GM23338 (cell line): ENCODE measurements at regions not wholly inside any gene's neighbourhood (a gene's known extent, or its start where the extent isn't known, plus 50 kb on each side); places are given as distances from the start of the nearest gene placed in this dataset.

Experiments used
- ATAC-seq: fragments of 200-7000 bp; cut with Tn5 transposase; 3 replicates; pipeline ENCODE4 v1.9.1; 2020
- DNase-seq: peaks from one replicate; pipeline ENCODE4 v3.0.0-alpha.2; 2015; ENCODE audit warnings: low spot score
- H2AFZ ChIP-seq: fragments of 200-600 bp; sonication (generic); 2 replicates; pipeline ENCODE4 v1.8.0; 2016; ENCODE audit warnings: antibody characterized with exemption, mild to moderate bottlenecking, moderate library complexity
- H3F3A ChIP-seq: fragments of 200-600 bp; sonication (generic); replicated peaks from 2 replicates; pipeline ENCODE4 v1.8.0; 2017; ENCODE audit warnings: antibody characterized with exemption, mixed run types, low read depth
- H3K27ac ChIP-seq: fragments of 200-600 bp; sonication (generic); 2 replicates; pipeline ENCODE4 v1.6.1; 2016; ENCODE audit warnings: low read depth
- H3K27me3 ChIP-seq: fragments of 200-600 bp; sonication (generic); 2 replicates; pipeline ENCODE4 v1.8.0; 2016; ENCODE audit warnings: mild to moderate bottlenecking, mixed run types, moderate library complexity; ENCODE audit not compliant: insufficient read depth
- H3K36me3 ChIP-seq: fragments of 200-600 bp; sonication (generic); 2 replicates; pipeline ENCODE4 v1.8.0; 2016; ENCODE audit warnings: mild to moderate bottlenecking; ENCODE audit not compliant: insufficient read depth
- H3K4me1 ChIP-seq: fragments of 200-600 bp; sonication (generic); 2 replicates; pipeline ENCODE4 v1.8.0; 2016; ENCODE audit warnings: mild to moderate bottlenecking, moderate library complexity; ENCODE audit not compliant: insufficient read depth
- H3K4me2 ChIP-seq: fragments of 200-600 bp; sonication (generic); 2 replicates; pipeline ENCODE4 v1.7.1; 2017; ENCODE audit warnings: mixed run types
- H3K4me3 ChIP-seq: fragments of 200-600 bp; sonication (generic); 2 replicates; pipeline ENCODE4 v1.6.1; 2016; ENCODE audit warnings: mixed run types
- H3K79me2 ChIP-seq: fragments of 200-600 bp; sonication (generic); replicated peaks from 2 replicates; pipeline ENCODE4 v1.8.0; 2017; ENCODE audit warnings: mild to moderate bottlenecking; ENCODE audit not compliant: insufficient read depth
- H3K9me2 ChIP-seq: fragments of 200-600 bp; sonication (generic); 2 replicates; pipeline ENCODE4 v1.8.0; 2017; ENCODE audit not compliant: insufficient read depth
- H4K20me1 ChIP-seq: fragments of 200-600 bp; sonication (generic); replicated peaks from 2 replicates; pipeline ENCODE4 v1.8.0; 2017; ENCODE audit warnings: mild to moderate bottlenecking; ENCODE audit not compliant: insufficient read depth
- H3K27ac Mint-ChIP-seq: 2 replicates; pipeline ENCODE4 v1.8.0; 2020; ENCODE audit warnings: inconsistent platforms, mild to moderate bottlenecking, moderate library complexity, mixed read lengths
- H3K27me3 Mint-ChIP-seq: 3 replicates; pipeline ENCODE4 v1.8.0; 2022; ENCODE audit warnings: low read depth, mild to moderate bottlenecking, moderate library complexity, mixed read lengths, inconsistent platforms; ENCODE audit not compliant: insufficient read depth, poor library complexity
- H3K36me3 Mint-ChIP-seq: 3 replicates; pipeline ENCODE4 v1.8.0; 2021; ENCODE audit warnings: low read depth, mild to moderate bottlenecking, inconsistent platforms, moderate library complexity, mixed read lengths
- H3K4me1 Mint-ChIP-seq: 3 replicates; pipeline ENCODE4 v1.8.0; 2020; ENCODE audit warnings: mild to moderate bottlenecking, inconsistent platforms, mixed read lengths
- H3K4me3 Mint-ChIP-seq: 3 replicates; pipeline ENCODE4 v1.8.0; 2021; ENCODE audit warnings: moderate library complexity, mild to moderate bottlenecking, inconsistent platforms, mixed read lengths
- H3K9me3 Mint-ChIP-seq: 3 replicates; pipeline ENCODE4 v1.8.0; 2020; ENCODE audit warnings: moderate library complexity, mild to moderate bottlenecking, inconsistent platforms, mixed read lengths
- EZH2 ChIP-seq: fragments of 200-600 bp; sonication (generic); IDR thresholded peaks from one replicate; pipeline ENCODE4 v1.8.0; 2017; ENCODE audit warnings: antibody characterized with exemption, mild to moderate bottlenecking, low read depth; ENCODE audit not compliant: unreplicated experiment
- EZH2phosphoT487 ChIP-seq: fragments of 200-600 bp; sonication (generic); IDR thresholded peaks from one replicate; pipeline ENCODE4 v1.8.1; 2018; ENCODE audit warnings: antibody characterized with exemption; ENCODE audit not compliant: unreplicated experiment
- NANOG ChIP-seq: IDR thresholded peaks from 2 replicates; pipeline ENCODE4 v1.6.1; 2016; ENCODE audit warnings: antibody characterized with exemption, borderline replicate concordance
- REST ChIP-seq: IDR thresholded peaks from one replicate; pipeline ENCODE4 v1.6.1; 2018; ENCODE audit warnings: antibody characterized with exemption; ENCODE audit not compliant: unreplicated experiment
- TF ChIP-seq, protein P1 (sequence below): fragments of 250-450 bp; sonication (Bioruptor Pico); IDR thresholded peaks from 2 replicates; pipeline ENCODE4 v1.5.0; 2020; ENCODE audit warnings: mild to moderate bottlenecking, moderate library complexity
- TF ChIP-seq, protein P2 (sequence below): IDR thresholded peaks from 2 replicates; pipeline ENCODE4 v1.6.1; 2016; ENCODE audit warnings: antibody characterized with exemption

- ATAC-seq (no peak), DNase-seq (no peak)
- H3K27ac ChIP-seq: no peak overlapping the region
- H3K9me3 Mint-ChIP-seq: peaks cover 8% of the 10 kb centered on the region; the same call in 2 of the 3 replicates
- H3K27me3 Mint-ChIP-seq: peaks cover 2% of the 10 kb centered on the region
- H3K36me3 Mint-ChIP-seq: peaks cover 11% of the 10 kb centered on the region; the same call in 2 of the 3 replicates
- peaks cover 36% of the 10 kb centered on the region for H3K4me1 Mint-ChIP-seq
- H3F3A ChIP-seq: no peaks in the 10 kb centered on the region
- no peaks in the 10 kb centered on the region for H3K79me2 ChIP-seq
- no peak overlapping the region for H3K4me3 ChIP-seq
- no peaks in the 10 kb centered on the region for H3K27me3 ChIP-seq
- H3K4me2 ChIP-seq: no peak overlapping the region
- peaks cover 28% of the 10 kb centered on the region for H3K4me1 ChIP-seq
- no peak for TF ChIP-seq EZH2
- H3K9me2 ChIP-seq: peaks cover 12% of the 10 kb centered on the region; the same call in 1 of the 2 replicates
- no peak overlapping the region for H3K4me3 Mint-ChIP-seq
- no peak overlapping the region for H3K27ac Mint-ChIP-seq
- no peaks in the 10 kb centered on the region for H3K36me3 ChIP-seq
- H4K20me1 ChIP-seq: no peaks in the 10 kb centered on the region
- no peak overlapping the region for H2AFZ ChIP-seq
Observed at GRCh38 chr1:238257018-238257621, 366.4 kb upstream of the ZP4 start.

DNA sequence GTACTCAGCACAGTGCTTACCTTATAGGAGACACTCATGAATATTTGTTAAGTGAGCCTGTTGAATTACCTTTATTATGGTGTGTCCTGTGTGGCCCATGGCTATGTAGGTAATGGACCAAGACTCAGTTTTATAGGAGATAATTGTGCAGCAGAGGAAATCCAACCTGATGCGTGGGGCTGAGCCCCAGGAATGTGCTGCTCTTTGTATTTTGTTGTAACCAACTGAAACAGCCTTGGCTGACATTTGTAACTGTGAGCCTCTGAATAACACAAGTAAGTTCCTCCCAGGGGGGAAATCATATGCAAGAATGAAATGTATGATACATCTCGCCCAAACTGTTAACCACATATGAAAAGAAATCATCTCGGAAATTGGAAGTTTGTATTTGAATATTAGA, 364.2 kb upstream of the ZP4 start:
- DNase-seq: peak; percentile 64
- Mint-ChIP-seq H3K9me3 (peaks cover under 1% of the 10 kb centered on the region; the same call in 2 of the 3 replicates), H3K27me3 (peaks cover 2% of the 10 kb centered on the region), H3K4me3 (no peak overlapping the region), H3K27ac (peak overlapping the region; percentile 18), H3K4me1 (peaks cover 42% of the 10 kb centered on the region), H3K36me3 (peaks cover 4% of the 10 kb centered on the region; the same call in 1 of the 3 replicates)
- Histone ChIP-seq H3F3A (no peaks in the 10 kb centered on the region), H3K27ac (peak overlapping the region; percentile 78), H3K4me2 (peak overlapping the region; percentile 50), H3K27me3 (no peaks in the 10 kb centered on the region), H2AFZ (no peak overlapping the region), H3K79me2 (no peaks in the 10 kb centered on the region), H3K4me1 (peaks cover 28% of the 10 kb centered on the region), H3K9me2 (peaks cover 12% of the 10 kb centered on the region; the same call in 1 of the 2 replicates), H3K4me3 (no peak overlapping the region), H4K20me1 (no peaks in the 10 kb centered on the region), H3K36me3 (no peaks in the 10 kb centered on the region)
- ATAC-seq: peak; percentile 71
- TF ChIP-seq EZH2phosphoT487 (no peak), REST (no peak), NANOG (peak; percentile 17; the same call in 1 of the 2 replicates)
- TF ChIP-seq, protein P1, sequence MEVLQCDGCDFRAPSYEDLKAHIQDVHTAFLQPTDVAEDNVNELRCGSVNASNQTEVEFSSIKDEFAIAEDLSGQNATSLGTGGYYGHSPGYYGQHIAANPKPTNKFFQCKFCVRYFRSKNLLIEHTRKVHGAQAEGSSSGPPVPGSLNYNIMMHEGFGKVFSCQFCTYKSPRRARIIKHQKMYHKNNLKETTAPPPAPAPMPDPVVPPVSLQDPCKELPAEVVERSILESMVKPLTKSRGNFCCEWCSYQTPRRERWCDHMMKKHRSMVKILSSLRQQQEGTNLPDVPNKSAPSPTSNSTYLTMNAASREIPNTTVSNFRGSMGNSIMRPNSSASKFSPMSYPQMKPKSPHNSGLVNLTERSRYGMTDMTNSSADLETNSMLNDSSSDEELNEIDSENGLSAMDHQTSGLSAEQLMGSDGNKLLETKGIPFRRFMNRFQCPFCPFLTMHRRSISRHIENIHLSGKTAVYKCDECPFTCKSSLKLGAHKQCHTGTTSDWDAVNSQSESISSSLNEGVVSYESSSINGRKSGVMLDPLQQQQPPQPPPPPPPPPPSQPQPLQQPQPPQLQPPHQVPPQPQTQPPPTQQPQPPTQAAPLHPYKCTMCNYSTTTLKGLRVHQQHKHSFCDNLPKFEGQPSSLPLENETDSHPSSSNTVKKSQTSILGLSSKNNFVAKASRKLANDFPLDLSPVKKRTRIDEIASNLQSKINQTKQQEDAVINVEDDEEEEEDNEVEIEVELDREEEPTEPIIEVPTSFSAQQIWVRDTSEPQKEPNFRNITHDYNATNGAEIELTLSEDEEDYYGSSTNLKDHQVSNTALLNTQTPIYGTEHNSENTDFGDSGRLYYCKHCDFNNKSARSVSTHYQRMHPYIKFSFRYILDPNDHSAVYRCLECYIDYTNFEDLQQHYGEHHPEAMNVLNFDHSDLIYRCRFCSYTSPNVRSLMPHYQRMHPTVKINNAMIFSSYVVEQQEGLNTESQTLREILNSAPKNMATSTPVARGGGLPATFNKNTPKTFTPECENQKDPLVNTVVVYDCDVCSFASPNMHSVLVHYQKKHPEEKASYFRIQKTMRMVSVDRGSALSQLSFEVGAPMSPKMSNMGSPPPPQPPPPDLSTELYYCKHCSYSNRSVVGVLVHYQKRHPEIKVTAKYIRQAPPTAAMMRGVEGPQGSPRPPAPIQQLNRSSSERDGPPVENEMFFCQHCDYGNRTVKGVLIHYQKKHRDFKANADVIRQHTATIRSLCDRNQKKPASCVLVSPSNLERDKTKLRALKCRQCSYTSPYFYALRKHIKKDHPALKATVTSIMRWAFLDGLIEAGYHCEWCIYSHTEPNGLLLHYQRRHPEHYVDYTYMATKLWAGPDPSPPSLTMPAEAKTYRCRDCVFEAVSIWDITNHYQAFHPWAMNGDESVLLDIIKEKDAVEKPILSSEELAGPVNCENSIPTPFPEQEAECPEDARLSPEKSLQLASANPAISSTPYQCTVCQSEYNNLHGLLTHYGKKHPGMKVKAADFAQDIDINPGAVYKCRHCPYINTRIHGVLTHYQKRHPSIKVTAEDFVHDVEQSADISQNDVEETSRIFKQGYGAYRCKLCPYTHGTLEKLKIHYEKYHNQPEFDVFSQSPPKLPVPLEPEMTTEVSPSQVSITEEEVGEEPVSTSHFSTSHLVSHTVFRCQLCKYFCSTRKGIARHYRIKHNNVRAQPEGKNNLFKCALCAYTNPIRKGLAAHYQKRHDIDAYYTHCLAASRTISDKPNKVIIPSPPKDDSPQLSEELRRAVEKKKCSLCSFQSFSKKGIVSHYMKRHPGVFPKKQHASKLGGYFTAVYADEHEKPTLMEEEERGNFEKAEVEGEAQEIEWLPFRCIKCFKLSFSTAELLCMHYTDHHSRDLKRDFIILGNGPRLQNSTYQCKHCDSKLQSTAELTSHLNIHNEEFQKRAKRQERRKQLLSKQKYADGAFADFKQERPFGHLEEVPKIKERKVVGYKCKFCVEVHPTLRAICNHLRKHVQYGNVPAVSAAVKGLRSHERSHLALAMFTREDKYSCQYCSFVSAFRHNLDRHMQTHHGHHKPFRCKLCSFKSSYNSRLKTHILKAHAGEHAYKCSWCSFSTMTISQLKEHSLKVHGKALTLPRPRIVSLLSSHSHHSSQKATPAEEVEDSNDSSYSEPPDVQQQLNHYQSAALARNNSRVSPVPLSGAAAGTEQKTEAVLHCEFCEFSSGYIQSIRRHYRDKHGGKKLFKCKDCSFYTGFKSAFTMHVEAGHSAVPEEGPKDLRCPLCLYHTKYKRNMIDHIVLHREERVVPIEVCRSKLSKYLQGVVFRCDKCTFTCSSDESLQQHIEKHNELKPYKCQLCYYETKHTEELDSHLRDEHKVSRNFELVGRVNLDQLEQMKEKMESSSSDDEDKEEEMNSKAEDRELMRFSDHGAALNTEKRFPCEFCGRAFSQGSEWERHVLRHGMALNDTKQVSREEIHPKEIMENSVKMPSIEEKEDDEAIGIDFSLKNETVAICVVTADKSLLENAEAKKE (CRISPR knock-in tag): peak; percentile 74
- TF ChIP-seq, protein P2, sequence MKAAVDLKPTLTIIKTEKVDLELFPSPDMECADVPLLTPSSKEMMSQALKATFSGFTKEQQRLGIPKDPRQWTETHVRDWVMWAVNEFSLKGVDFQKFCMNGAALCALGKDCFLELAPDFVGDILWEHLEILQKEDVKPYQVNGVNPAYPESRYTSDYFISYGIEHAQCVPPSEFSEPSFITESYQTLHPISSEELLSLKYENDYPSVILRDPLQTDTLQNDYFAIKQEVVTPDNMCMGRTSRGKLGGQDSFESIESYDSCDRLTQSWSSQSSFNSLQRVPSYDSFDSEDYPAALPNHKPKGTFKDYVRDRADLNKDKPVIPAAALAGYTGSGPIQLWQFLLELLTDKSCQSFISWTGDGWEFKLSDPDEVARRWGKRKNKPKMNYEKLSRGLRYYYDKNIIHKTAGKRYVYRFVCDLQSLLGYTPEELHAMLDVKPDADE: no peak
